Adipocyte (in vitro differentiated cells): ENCODE measurements at regions not wholly inside any gene's neighbourhood (a gene's known extent, or its start where the extent isn't known, plus 50 kb on each side); places are given as distances from the start of the nearest gene placed in this dataset.

Experiments
- DNase-seq: peaks from one replicate; pipeline ENCODE4 v3.0.0-alpha.2; 2015; ENCODE audit warnings: low read depth
- H3K27me3 ChIP-seq: replicated peaks from 2 replicates; pipeline ENCODE4 v1.7.0; 2013; ENCODE audit warnings: mild to moderate bottlenecking, low read length, moderate library complexity; ENCODE audit not compliant: control insufficient read depth, insufficient read depth
- H3K36me3 ChIP-seq: 2 replicates; pipeline ENCODE4 v1.7.0; 2013; ENCODE audit warnings: low read length, mild to moderate bottlenecking, moderate library complexity; ENCODE audit not compliant: control insufficient read depth, insufficient read depth, severe bottlenecking
- H3K4me1 ChIP-seq: 2 replicates; pipeline ENCODE4 v1.7.0; 2013; ENCODE audit warnings: mild to moderate bottlenecking, low read length, moderate library complexity; ENCODE audit not compliant: control insufficient read depth, insufficient read depth
- H3K4me3 ChIP-seq: 2 replicates; pipeline ENCODE4 v1.7.0; 2013; ENCODE audit warnings: mild to moderate bottlenecking, low read length, moderate library complexity
- H3K9ac ChIP-seq: 2 replicates; pipeline ENCODE4 v1.7.0; 2013; ENCODE audit warnings: mild to moderate bottlenecking, low read length, moderate library complexity
- H3K9me3 ChIP-seq: 2 replicates; pipeline ENCODE4 v1.7.0; 2013; ENCODE audit warnings: mild to moderate bottlenecking, low read length, moderate library complexity; ENCODE audit not compliant: control insufficient read depth

DNA sequence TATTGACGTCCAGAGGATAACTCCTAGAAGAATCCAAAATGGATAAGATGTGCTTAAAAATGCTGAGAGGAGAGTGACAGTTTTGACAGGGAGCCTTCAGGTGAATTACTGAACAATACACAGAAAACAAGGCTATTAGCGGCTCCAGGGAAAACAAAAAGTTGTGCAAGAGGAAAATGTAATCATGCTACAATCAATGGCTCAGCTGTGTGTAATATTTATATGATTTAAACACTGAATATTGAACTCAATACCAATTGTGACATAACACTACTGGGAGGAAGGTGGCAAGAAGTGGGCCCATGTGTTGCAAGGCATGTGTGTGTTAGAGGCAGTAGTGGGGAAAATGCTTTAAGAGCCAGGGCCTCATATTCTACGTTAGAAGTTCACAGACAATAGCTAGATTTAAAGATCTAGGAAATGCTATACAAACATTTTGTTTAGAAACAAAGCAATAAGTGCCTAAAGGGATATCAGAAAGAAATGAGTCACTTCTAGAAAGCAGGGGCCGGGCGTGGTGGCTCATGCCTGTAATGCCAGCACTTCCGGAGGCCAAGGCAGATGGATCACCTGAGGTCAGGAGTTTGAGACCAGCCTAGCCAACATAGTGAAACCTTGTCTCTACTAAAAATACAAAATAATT, 253.2 kb upstream of the IRX5 start:
- Histone ChIP-seq H3K9me3 (peaks cover 2% of the 10 kb centered on the region), H3K4me3 (no peak overlapping the region), H3K4me1 (no peaks in the 10 kb centered on the region), H3K36me3 (no peaks in the 10 kb centered on the region), H3K27me3 (peaks cover 3% of the 10 kb centered on the region), H3K9ac (no peak overlapping the region)
- no peak for DNase-seq

DNA sequence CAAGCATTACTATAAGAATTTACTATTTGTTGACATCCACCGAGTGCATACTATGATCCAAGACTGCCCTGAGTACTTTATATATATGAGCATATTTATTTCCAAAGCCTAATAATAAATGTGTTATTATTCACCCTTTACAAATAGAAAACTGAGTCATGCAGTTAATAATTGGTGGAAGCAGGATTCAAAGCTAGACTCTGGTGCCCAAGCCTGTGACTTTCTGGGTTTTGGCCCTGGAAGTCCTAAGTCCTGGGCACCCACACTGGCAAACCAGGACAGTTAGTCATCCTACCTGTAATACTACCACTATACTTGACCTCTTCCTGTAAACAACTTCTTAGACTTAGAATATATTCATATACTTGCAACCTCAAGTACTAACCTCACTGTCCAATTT, 257.4 kb upstream of the IRX5 start:
- DNase-seq: no peak
- Histone ChIP-seq H3K9me3 (peaks cover 7% of the 10 kb centered on the region), H3K27me3 (peaks cover 3% of the 10 kb centered on the region), H3K36me3 (no peaks in the 10 kb centered on the region), H3K4me1 (no peaks in the 10 kb centered on the region), H3K9ac (no peak overlapping the region), H3K4me3 (no peak overlapping the region)

DNA sequence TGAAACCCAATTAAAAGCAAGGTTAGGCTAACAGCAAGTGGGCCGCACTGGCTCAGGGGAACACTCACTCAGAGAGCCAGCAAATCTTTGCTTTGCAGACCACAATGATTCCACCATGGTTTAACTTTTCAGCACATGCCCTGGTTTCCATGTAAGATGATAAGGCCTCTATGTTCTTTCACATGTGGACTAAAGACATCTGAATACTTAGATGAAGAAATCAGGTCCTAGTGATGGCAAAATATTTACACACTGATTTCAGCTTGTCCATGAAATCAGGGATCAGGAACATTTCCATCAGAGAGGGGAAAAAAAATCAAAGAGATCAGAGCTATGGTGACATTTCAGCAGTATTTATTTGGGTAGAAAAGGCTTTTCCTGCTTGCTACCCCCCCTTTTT, 258.2 kb upstream of the IRX5 start:
- Histone ChIP-seq H3K9me3 (peaks cover 7% of the 10 kb centered on the region), H3K4me1 (no peaks in the 10 kb centered on the region), H3K4me3 (no peak overlapping the region), H3K27me3 (peaks cover 3% of the 10 kb centered on the region), H3K9ac (no peak overlapping the region), H3K36me3 (no peaks in the 10 kb centered on the region)
- DNase-seq: no peak

DNA sequence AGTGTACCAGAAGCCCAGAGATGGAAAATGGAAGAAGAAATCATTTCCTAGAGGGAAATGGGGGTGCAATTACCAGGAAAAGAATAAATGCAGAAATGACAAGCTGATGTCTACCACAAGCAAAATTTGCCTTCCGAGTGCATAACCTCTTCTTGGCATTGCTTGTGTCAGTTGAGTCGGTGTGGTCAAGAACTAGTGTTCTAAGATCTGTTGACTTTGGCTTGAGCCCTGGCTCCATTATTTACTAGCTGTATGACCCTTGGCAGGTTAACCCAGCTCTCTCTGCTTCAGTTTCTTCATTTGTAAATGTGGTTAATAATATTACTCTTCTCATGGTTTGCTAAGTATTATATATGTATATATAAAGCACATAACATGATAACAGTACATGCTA, 273.0 kb upstream of the IRX5 start:
- Histone ChIP-seq H3K27me3 (no peaks in the 10 kb centered on the region), H3K4me3 (no peak overlapping the region), H3K9ac (no peak overlapping the region), H3K36me3 (no peaks in the 10 kb centered on the region), H3K4me1 (peaks cover 17% of the 10 kb centered on the region), H3K9me3 (peaks cover 4% of the 10 kb centered on the region)
- DNase-seq: no peak

DNA sequence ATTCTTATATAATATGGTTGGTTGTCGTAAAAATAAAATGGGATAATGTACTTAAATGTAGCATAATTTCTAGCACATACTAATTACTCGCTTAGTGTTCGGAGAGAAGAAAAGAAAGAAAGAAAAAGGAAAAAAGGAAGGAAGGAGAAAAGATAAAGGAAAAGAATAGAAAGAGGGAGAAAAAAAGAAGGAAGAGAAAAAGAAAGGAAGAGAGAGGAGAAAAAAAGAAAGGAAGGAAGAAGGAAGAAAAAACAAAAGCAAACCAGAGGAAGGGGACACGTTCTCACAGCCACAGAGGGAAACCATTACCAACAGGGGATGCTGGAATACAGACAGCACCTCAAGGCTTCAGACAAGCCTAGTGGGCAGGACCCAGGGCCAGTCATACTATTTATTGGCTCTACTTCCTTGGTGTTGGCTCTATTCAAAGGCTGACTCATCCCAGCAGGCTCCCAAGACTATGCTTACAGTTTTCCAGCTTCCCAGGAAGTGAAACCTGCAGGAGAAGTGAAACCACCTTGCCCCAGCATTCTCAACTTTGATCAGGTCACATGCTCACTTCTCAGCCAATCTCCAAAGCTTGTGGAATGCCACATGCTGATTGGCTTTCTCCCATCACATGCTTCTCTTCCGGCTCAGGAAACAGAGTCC, 273.5 kb upstream of the IRX5 start:
- H3K4me3 ChIP-seq: no peak overlapping the region
- H3K27me3 ChIP-seq: no peaks in the 10 kb centered on the region
- H3K36me3 ChIP-seq: no peaks in the 10 kb centered on the region
- DNase-seq: no peak
- H3K4me1 ChIP-seq: peaks cover 17% of the 10 kb centered on the region
- H3K9me3 ChIP-seq: peaks cover 4% of the 10 kb centered on the region
- H3K9ac ChIP-seq: no peak overlapping the region

DNA sequence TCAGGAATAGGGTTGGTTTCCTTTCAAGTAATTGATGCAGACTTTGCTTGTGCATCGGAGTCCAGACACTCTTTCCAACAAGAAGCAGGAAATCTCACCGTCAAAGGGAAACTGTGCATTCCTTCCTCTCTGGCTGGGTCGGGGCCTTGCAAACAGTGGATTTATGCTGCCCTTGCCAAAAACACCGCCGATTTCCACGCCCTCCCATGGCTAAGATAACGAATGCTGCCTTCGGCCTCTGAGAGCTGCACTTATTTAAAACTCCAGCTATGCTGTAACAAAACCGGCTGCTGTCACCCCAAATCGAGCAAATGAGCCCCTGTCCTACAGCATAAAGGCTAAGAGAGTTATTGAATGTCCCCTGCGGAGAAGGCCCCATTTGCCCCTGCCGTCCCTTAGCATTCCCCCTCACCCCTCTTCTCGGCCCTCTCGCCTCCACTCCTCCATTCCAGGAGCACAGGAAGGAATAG, 275.5 kb upstream of the IRX5 start:
- Histone ChIP-seq H3K9ac (peak overlapping the region; percentile 21), H3K27me3 (no peaks in the 10 kb centered on the region), H3K9me3 (no peaks in the 10 kb centered on the region), H3K4me3 (peak overlapping the region; percentile 15), H3K36me3 (no peaks in the 10 kb centered on the region), H3K4me1 (peaks cover 20% of the 10 kb centered on the region)
- DNase-seq: no peak

DNA sequence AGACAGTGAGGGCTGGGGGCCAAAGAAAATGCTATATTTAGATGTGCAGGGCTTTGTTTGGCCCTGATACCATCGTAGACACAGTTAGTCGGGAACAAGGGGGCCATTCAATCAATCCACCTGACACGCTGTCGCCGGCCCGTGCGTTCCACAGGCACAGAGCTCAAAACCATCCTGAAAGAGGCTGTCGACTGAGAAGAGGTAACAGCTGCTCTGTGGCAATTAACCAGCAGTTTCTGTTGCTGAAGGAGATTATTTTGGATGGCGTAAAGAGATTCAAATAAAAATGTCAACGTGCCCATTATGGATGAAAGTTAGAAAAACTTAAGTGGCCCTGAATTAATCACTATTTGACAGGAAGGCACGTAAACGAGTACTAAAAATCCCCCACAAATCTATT, 276.2 kb upstream of the IRX5 start:
- H3K27me3 ChIP-seq: no peaks in the 10 kb centered on the region
- H3K9ac ChIP-seq: no peak overlapping the region
- H3K9me3 ChIP-seq: no peaks in the 10 kb centered on the region
- H3K4me1 ChIP-seq: peaks cover 27% of the 10 kb centered on the region
- no peaks in the 10 kb centered on the region for H3K36me3 ChIP-seq
- no peak overlapping the region for H3K4me3 ChIP-seq
- no peak for DNase-seq

DNA sequence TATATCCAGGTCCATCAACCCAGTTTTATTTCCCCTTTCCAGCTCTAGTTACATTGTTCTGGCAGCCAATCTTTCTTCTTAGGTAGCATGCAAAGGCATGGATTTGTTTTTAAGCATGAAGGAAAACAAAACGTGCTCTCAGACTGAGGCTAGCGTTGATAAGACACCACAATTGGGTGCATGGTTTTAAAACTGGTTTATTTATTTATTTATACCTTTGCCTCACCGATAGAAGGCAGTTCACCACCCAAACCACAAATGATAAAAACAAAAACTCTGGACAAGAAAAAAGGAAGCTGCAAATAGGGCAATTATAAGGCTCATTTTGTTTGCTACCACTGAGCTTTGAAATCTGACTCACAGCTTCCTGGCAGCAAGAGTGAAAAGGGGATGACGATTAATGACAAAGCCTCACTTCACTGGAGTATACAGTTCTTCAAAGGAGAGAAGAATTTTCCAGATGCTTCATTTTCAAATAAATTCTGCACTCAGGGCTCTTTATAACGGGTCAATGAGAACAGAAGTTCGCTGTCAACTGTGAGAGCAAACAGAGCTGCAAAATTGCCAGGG, 278.4 kb upstream of the IRX5 start:
- H3K9me3 ChIP-seq: peaks cover under 1% of the 10 kb centered on the region
- H3K4me3 ChIP-seq: no peak overlapping the region
- H3K9ac ChIP-seq: no peak overlapping the region
- peaks cover 26% of the 10 kb centered on the region for H3K4me1 ChIP-seq
- no peak for DNase-seq
- H3K36me3 ChIP-seq: no peaks in the 10 kb centered on the region
- no peaks in the 10 kb centered on the region for H3K27me3 ChIP-seq

DNA sequence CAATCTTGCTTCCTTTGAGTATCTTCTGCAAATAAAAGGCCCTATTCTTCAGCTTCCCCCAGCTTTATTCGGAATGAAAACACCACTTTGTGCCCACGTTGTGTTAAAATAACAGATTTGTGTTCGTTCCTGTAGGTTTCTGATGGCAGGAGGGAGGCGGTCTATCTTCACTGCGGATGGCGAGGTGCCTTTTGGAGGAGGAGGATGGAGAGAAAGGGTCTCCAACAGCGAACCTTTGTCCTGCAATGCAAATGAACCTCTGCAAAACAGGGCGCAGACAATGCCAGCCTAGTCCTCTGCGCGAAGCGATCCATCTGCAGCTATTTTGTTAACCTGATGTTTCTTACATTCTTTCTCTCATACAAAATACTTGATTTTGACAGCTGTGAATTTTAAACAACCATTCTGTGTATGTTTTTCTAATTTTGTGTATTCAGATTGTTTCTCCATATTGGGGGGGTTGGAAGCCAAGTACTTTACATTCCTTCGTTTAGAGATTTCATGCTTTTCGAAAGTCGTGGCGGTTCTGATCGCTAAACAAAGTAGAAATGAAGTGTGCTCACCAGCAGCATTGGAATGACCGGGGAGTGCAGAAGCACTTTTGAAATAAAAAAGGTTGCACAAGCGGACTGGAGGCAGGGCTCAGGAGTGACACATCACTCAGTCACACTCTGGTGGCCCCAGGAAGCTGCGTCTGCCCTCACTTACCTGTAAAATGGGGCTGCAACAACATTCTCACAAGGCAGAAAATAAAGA, 279.0 kb upstream of the IRX5 start:
- DNase-seq: no peak
- Histone ChIP-seq H3K4me3 (no peak overlapping the region), H3K4me1 (peaks cover 30% of the 10 kb centered on the region), H3K36me3 (no peaks in the 10 kb centered on the region), H3K9me3 (peaks cover 7% of the 10 kb centered on the region), H3K27me3 (no peaks in the 10 kb centered on the region), H3K9ac (no peak overlapping the region)

DNA sequence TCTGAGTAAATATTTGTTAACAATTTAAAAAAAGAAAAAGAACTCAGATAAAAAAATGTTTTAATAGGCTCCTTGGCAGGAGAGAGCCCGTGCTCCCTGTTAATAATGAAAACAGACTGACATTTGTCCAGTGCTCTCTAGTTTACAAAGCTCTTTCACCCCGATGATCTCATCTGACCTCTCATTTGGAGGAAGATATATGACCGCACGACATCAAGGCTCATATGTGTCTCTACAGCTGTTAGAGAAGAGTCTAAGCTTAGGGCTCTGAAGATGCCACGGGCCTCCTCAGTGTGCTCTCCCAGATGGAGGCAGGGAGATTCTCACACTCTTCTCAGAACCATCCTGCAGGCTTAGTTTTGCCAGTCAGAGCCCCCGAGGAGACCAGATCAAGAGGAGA, 280.8 kb upstream of the IRX5 start:
- Histone ChIP-seq H3K4me1 (peaks cover 19% of the 10 kb centered on the region), H3K9ac (no peak overlapping the region), H3K27me3 (no peaks in the 10 kb centered on the region), H3K4me3 (no peak overlapping the region), H3K36me3 (no peaks in the 10 kb centered on the region), H3K9me3 (peaks cover 13% of the 10 kb centered on the region)
- DNase-seq: no peak

DNA sequence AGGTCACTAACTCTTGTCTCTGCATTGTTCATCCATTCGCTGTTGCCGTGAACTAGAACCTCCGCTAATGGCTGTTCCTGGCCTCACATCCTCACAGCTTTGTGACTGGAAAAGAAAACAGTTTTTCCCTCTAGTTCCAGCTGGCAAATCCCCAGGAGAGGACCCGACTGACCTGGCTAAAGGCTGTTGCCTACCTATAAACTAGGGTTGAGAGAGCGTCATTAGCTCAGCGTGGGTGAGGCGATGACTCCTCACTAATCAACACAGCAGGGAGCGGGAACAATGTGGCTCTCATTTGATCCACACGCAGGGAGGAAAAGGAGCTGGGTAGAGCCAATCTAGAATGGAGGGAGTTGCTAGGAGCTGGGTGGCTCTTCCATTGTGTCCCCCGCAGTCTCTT, 282.1 kb upstream of the IRX5 start:
- Histone ChIP-seq H3K4me1 (peaks cover 19% of the 10 kb centered on the region), H3K9me3 (peaks cover 13% of the 10 kb centered on the region), H3K4me3 (no peak overlapping the region), H3K36me3 (no peaks in the 10 kb centered on the region), H3K27me3 (no peaks in the 10 kb centered on the region), H3K9ac (no peak overlapping the region)
- DNase-seq: no peak
